ENCODE measurements at regions not wholly inside any gene's neighbourhood (a gene's known extent, or its start where the extent isn't known, plus 50 kb on each side); places are given as distances from the start of the nearest gene placed in this dataset.

GRCh38 chr14:39614297-39614923 is 182.2 kb upstream of the FBXO33 start:
- no peak for TF ChIP-seq CTCF (IDR thresholded peaks at IDR 0.05)
- no peak for DNase-seq
- Histone ChIP-seq H3K9me3 (peaks cover 43% of the 10 kb centered on the region), H3K4me1 (ENCODE audit: low read depth) (no peaks in the 10 kb centered on the region), H3K4me3 (no peak overlapping the region), H3K36me3 (ENCODE audit: low read depth) (no peaks in the 10 kb centered on the region)
- ATAC-seq: no peak
- intact Hi-C loops (cut with DNase I, micrococcal nuclease): no loop called here

DNA sequence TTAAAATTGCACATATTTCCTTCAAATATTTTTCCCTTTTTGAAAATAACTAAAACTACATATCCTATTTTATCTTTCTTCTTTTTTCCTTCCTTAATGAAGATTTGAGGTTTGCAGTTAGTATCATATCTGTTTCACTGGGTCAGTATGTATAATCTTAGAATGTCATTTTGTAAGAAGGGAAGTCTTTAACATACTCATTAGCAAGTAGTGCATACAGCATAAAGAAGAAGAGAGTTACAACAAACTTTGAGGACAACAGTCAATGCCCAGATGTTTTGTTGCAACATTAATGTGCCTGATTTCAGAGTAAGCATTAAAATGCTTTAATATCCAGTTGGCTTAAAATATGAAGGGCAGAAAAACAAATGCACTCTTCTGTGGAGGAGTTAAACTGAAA is 176.9 kb upstream of the FBXO33 start:
- Histone ChIP-seq H3K4me1 (ENCODE audit: low read depth) (no peaks in the 10 kb centered on the region), H3K36me3 (ENCODE audit: low read depth) (no peaks in the 10 kb centered on the region), H3K9me3 (peaks cover 23% of the 10 kb centered on the region), H3K4me3 (no peak overlapping the region)
- TF ChIP-seq CTCF (IDR thresholded peaks at IDR 0.05): no peak
- intact Hi-C loops (cut with DNase I, micrococcal nuclease): no loop called here
- ATAC-seq (no peak), DNase-seq (no peak)

DNA sequence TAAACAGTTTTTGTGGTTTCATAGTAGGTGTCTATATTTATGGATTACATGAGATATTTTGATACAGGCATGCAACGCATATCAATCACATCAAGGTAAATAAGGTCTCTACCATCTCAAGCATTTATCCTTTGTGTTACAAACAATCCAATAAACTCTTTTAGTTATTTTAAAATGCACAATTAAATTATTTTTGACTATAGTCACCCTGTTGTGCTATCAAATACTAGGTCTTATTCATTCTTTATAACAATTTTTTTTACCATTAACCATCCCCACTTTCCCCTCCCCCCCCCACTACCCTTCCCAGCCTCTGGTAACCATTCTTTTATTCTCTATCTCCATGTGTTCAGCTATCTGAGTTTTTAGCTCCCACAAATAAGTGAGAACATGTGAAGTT is 175.7 kb upstream of the FBXO33 start:
- ATAC-seq (no peak), DNase-seq (no peak)
- no peaks in the 10 kb centered on the region for H3K4me1 ChIP-seq (ENCODE audit: low read depth)
- no peaks in the 10 kb centered on the region for H3K36me3 ChIP-seq (ENCODE audit: low read depth)
- peaks cover 33% of the 10 kb centered on the region for H3K9me3 ChIP-seq
- no peak for TF ChIP-seq CTCF (IDR thresholded peaks at IDR 0.05)
- H3K4me3 ChIP-seq: no peak overlapping the region
- intact Hi-C loops (cut with DNase I, micrococcal nuclease): no loop called here

- ATAC-seq: no peak
- no peak for TF ChIP-seq CTCF (IDR thresholded peaks at IDR 0.05)
- Histone ChIP-seq H3K4me3 (no peak overlapping the region), H3K36me3 (ENCODE audit: low read depth) (no peaks in the 10 kb centered on the region), H3K4me1 (ENCODE audit: low read depth) (no peaks in the 10 kb centered on the region), H3K9me3 (peaks cover 30% of the 10 kb centered on the region)
- DNase-seq: no peak
- intact Hi-C loops (cut with DNase I, micrococcal nuclease): no loop called here
Observed at GRCh38 chr14:39603942-39604341, 171.7 kb upstream of the FBXO33 start.

GRCh38 chr14:39593377-39593776 is 161.1 kb upstream of the FBXO33 start:
- intact Hi-C loops (cut with DNase I, micrococcal nuclease): no loop called here
- Histone ChIP-seq H3K4me1 (ENCODE audit: low read depth) (no peaks in the 10 kb centered on the region), H3K4me3 (no peak overlapping the region), H3K36me3 (ENCODE audit: low read depth) (no peaks in the 10 kb centered on the region), H3K9me3 (peaks cover 48% of the 10 kb centered on the region)
- no peak for TF ChIP-seq CTCF (IDR thresholded peaks at IDR 0.05)
- ATAC-seq (no peak), DNase-seq (no peak)
